ENCODE measurements at regions not wholly inside any gene's neighbourhood (a gene's known extent, or its start where the extent isn't known, plus 50 kb on each side); places are given as distances from the start of the nearest gene placed in this dataset.

GRCh38 chr18:79601234-79601633 is 78.4 kb upstream of the CTDP1 start:
- TF ChIP-seq CTCF (IDR thresholded peaks at IDR 0.05; ENCODE audit: low read depth, low read length, missing input control) (no peak), RXRA (IDR thresholded peaks at IDR 0.05) (no peak), ZBTB33 (IDR thresholded peaks at IDR 0.05) (no peak), TAF1 (conservative IDR thresholded peaks at IDR 0.05) (no peak), FOXA2 (IDR thresholded peaks at IDR 0.05) (no peak), ATF3 (IDR thresholded peaks at IDR 0.05) (no peak), YY1 (IDR thresholded peaks at IDR 0.05) (no peak), SP1 (IDR thresholded peaks at IDR 0.05) (no peak), HNF4G (IDR thresholded peaks at IDR 0.05) (no peak), REST (IDR thresholded peaks at IDR 0.05) (no peak)

All from liver (tissue), 3 donors.